GM23338 (cell line): ENCODE measurements at regions not wholly inside any gene's neighbourhood (a gene's known extent, or its start where the extent isn't known, plus 50 kb on each side); places are given as distances from the start of the nearest gene placed in this dataset.

Experiments used
- ATAC-seq: fragments of 200-7000 bp; cut with Tn5 transposase; 3 replicates; pipeline ENCODE4 v1.9.1; 2020
- DNase-seq: peaks from one replicate; pipeline ENCODE4 v3.0.0-alpha.2; 2015; ENCODE audit warnings: low spot score
- H2AFZ ChIP-seq: fragments of 200-600 bp; sonication (generic); 2 replicates; pipeline ENCODE4 v1.8.0; 2016; ENCODE audit warnings: antibody characterized with exemption, mild to moderate bottlenecking, moderate library complexity
- H3F3A ChIP-seq: fragments of 200-600 bp; sonication (generic); replicated peaks from 2 replicates; pipeline ENCODE4 v1.8.0; 2017; ENCODE audit warnings: antibody characterized with exemption, mixed run types, low read depth
- H3K27ac ChIP-seq: fragments of 200-600 bp; sonication (generic); 2 replicates; pipeline ENCODE4 v1.6.1; 2016; ENCODE audit warnings: low read depth
- H3K27me3 ChIP-seq: fragments of 200-600 bp; sonication (generic); 2 replicates; pipeline ENCODE4 v1.8.0; 2016; ENCODE audit warnings: mild to moderate bottlenecking, mixed run types, moderate library complexity; ENCODE audit not compliant: insufficient read depth
- H3K36me3 ChIP-seq: fragments of 200-600 bp; sonication (generic); 2 replicates; pipeline ENCODE4 v1.8.0; 2016; ENCODE audit warnings: mild to moderate bottlenecking; ENCODE audit not compliant: insufficient read depth
- H3K4me1 ChIP-seq: fragments of 200-600 bp; sonication (generic); 2 replicates; pipeline ENCODE4 v1.8.0; 2016; ENCODE audit warnings: mild to moderate bottlenecking, moderate library complexity; ENCODE audit not compliant: insufficient read depth
- H3K4me2 ChIP-seq: fragments of 200-600 bp; sonication (generic); 2 replicates; pipeline ENCODE4 v1.7.1; 2017; ENCODE audit warnings: mixed run types
- H3K4me3 ChIP-seq: fragments of 200-600 bp; sonication (generic); 2 replicates; pipeline ENCODE4 v1.6.1; 2016; ENCODE audit warnings: mixed run types
- H3K79me2 ChIP-seq: fragments of 200-600 bp; sonication (generic); replicated peaks from 2 replicates; pipeline ENCODE4 v1.8.0; 2017; ENCODE audit warnings: mild to moderate bottlenecking; ENCODE audit not compliant: insufficient read depth
- H3K9me2 ChIP-seq: fragments of 200-600 bp; sonication (generic); 2 replicates; pipeline ENCODE4 v1.8.0; 2017; ENCODE audit not compliant: insufficient read depth
- H4K20me1 ChIP-seq: fragments of 200-600 bp; sonication (generic); replicated peaks from 2 replicates; pipeline ENCODE4 v1.8.0; 2017; ENCODE audit warnings: mild to moderate bottlenecking; ENCODE audit not compliant: insufficient read depth
- H3K27ac Mint-ChIP-seq: 2 replicates; pipeline ENCODE4 v1.8.0; 2020; ENCODE audit warnings: inconsistent platforms, mild to moderate bottlenecking, moderate library complexity, mixed read lengths
- H3K27me3 Mint-ChIP-seq: 3 replicates; pipeline ENCODE4 v1.8.0; 2022; ENCODE audit warnings: low read depth, mild to moderate bottlenecking, moderate library complexity, mixed read lengths, inconsistent platforms; ENCODE audit not compliant: insufficient read depth, poor library complexity
- H3K36me3 Mint-ChIP-seq: 3 replicates; pipeline ENCODE4 v1.8.0; 2021; ENCODE audit warnings: low read depth, mild to moderate bottlenecking, inconsistent platforms, moderate library complexity, mixed read lengths
- H3K4me1 Mint-ChIP-seq: 3 replicates; pipeline ENCODE4 v1.8.0; 2020; ENCODE audit warnings: mild to moderate bottlenecking, inconsistent platforms, mixed read lengths
- H3K4me3 Mint-ChIP-seq: 3 replicates; pipeline ENCODE4 v1.8.0; 2021; ENCODE audit warnings: moderate library complexity, mild to moderate bottlenecking, inconsistent platforms, mixed read lengths
- H3K9me3 Mint-ChIP-seq: 3 replicates; pipeline ENCODE4 v1.8.0; 2020; ENCODE audit warnings: moderate library complexity, mild to moderate bottlenecking, inconsistent platforms, mixed read lengths
- CREB1 ChIP-seq: fragments of 250-450 bp; sonication (Bioruptor Pico); IDR thresholded peaks from 2 replicates; pipeline ENCODE4 v1.5.0; 2020; ENCODE audit warnings: low read depth, mild to moderate bottlenecking, moderate library complexity
- CTCF ChIP-seq, 2 experiments: fragments of 200-600 bp in 1 of 2; sonication (generic) in 1 of 2; conservative IDR thresholded peaks; 2 replicates each; pipeline versions ENCODE4 v1.5.1 to v1.6.1; 2016 to 2017; ENCODE audit warnings: antibody characterized with exemption in 2 of 2, low read depth in 2 of 2, mild to moderate bottlenecking in 2 of 2, moderate library complexity in 1 of 2
- ETS1 ChIP-seq: IDR thresholded peaks from 2 replicates; pipeline ENCODE4 v1.6.1; 2016; ENCODE audit warnings: antibody characterized with exemption
- EZH2 ChIP-seq: fragments of 200-600 bp; sonication (generic); IDR thresholded peaks from one replicate; pipeline ENCODE4 v1.8.0; 2017; ENCODE audit warnings: antibody characterized with exemption, mild to moderate bottlenecking, low read depth; ENCODE audit not compliant: unreplicated experiment
- EZH2phosphoT487 ChIP-seq: fragments of 200-600 bp; sonication (generic); IDR thresholded peaks from one replicate; pipeline ENCODE4 v1.8.1; 2018; ENCODE audit warnings: antibody characterized with exemption; ENCODE audit not compliant: unreplicated experiment
- JUNB ChIP-seq: IDR thresholded peaks from one replicate; pipeline ENCODE4 v1.6.1; 2016; ENCODE audit warnings: antibody characterized with exemption; ENCODE audit not compliant: unreplicated experiment
- NANOG ChIP-seq: IDR thresholded peaks from 2 replicates; pipeline ENCODE4 v1.6.1; 2016; ENCODE audit warnings: antibody characterized with exemption, borderline replicate concordance
- POLR2AphosphoS5 ChIP-seq: IDR thresholded peaks from 2 replicates; pipeline ENCODE4 v1.6.1; 2016; ENCODE audit warnings: antibody characterized with exemption, low read depth
- REST ChIP-seq: IDR thresholded peaks from one replicate; pipeline ENCODE4 v1.6.1; 2018; ENCODE audit warnings: antibody characterized with exemption; ENCODE audit not compliant: unreplicated experiment
- STAT1 ChIP-seq: IDR thresholded peaks from one replicate; pipeline ENCODE4 v1.6.1; 2016; ENCODE audit warnings: antibody characterized with exemption; ENCODE audit not compliant: unreplicated experiment
- ZNF114 ChIP-seq: fragments of 250-450 bp; sonication (Bioruptor Pico); IDR thresholded peaks from 2 replicates; pipeline ENCODE4 v1.5.0; 2020; ENCODE audit warnings: mild to moderate bottlenecking, moderate library complexity
- ZNF331 ChIP-seq: fragments of 250-450 bp; sonication (Bioruptor Pico); IDR thresholded peaks from 2 replicates; pipeline ENCODE4 v1.5.0; 2020; ENCODE audit warnings: low read depth, mild to moderate bottlenecking, moderate library complexity
- ZNF462 ChIP-seq: fragments of 250-450 bp; sonication (Bioruptor Pico); IDR thresholded peaks from 2 replicates; pipeline ENCODE4 v1.5.0; 2020; ENCODE audit warnings: mild to moderate bottlenecking, moderate library complexity

- no peak overlapping the region for H3K4me3 Mint-ChIP-seq
- no peaks in the 10 kb centered on the region for H4K20me1 ChIP-seq
- H3K9me3 Mint-ChIP-seq = no peaks in the 10 kb centered on the region
- no peak overlapping the region for H3K4me3 ChIP-seq
- H3K27ac ChIP-seq = no peak overlapping the region
- no peaks in the 10 kb centered on the region for H3K27me3 ChIP-seq
- H3K4me1 ChIP-seq = peaks cover 7% of the 10 kb centered on the region; the same call in 1 of the 2 replicates
- H3F3A ChIP-seq = no peaks in the 10 kb centered on the region
- no peak overlapping the region for H2AFZ ChIP-seq
- no peak overlapping the region for H3K4me2 ChIP-seq
- no peaks in the 10 kb centered on the region; the same call in 1 of the 2 replicates for H3K9me2 ChIP-seq
- no peaks in the 10 kb centered on the region for H3K27me3 Mint-ChIP-seq
- DNase-seq = no peak
- no peak for TF ChIP-seq EZH2
- no peak for TF ChIP-seq CREB1 (CRISPR knock-in tag)
- no peak for TF ChIP-seq ZNF331 (CRISPR knock-in tag)
- no peak for TF ChIP-seq NANOG
- TF ChIP-seq EZH2phosphoT487 = no peak
- TF ChIP-seq ZNF462 = no peak
- no peak for TF ChIP-seq ETS1
- no peak for TF ChIP-seq ZNF114 (CRISPR knock-in tag)
- no peak for TF ChIP-seq POLR2AphosphoS5
- TF ChIP-seq CTCF (conservative IDR thresholded peaks at IDR 0.05; ENCODE audit: low read depth in 2 of 2) = no peak
- TF ChIP-seq REST = no peak
- no peak for TF ChIP-seq JUNB
- TF ChIP-seq STAT1 = no peak
- ATAC-seq = no peak
- H3K27ac Mint-ChIP-seq = no peak overlapping the region
- H3K36me3 ChIP-seq = no peaks in the 10 kb centered on the region
- H3K4me1 Mint-ChIP-seq = peaks cover 10% of the 10 kb centered on the region; the same call in 2 of the 3 replicates
- no peaks in the 10 kb centered on the region for H3K79me2 ChIP-seq
- H3K36me3 Mint-ChIP-seq = no peaks in the 10 kb centered on the region
These were observed 101.4 kb downstream of the BTC start for GRCh38 chr4:74692972-74693371.
